Left ventricle myocardium inferior (tissue), 1 donor: ENCODE measurements at regions not wholly inside any gene's neighbourhood (a gene's known extent, or its start where the extent isn't known, plus 50 kb on each side); places are given as distances from the start of the nearest gene placed in this dataset.

ENCODE experiments used
- DNase-seq: peaks from one replicate; pipeline ENCODE4 v3.0.0-alpha.2; 2020
- H3K27ac ChIP-seq: fragments of 200-600 bp; replicated peaks from 2 replicates; pipeline ENCODE4 v1.8.0; 2021
- H3K27me3 ChIP-seq: fragments of 200-600 bp; 2 replicates; pipeline ENCODE4 v1.8.0; 2021; ENCODE audit warnings: low read depth
- H3K36me3 ChIP-seq: fragments of 200-600 bp; 2 replicates; pipeline ENCODE4 v1.8.0; 2021
- H3K4me1 ChIP-seq: fragments of 200-600 bp; 2 replicates; pipeline ENCODE4 v1.8.0; 2021
- H3K4me3 ChIP-seq: fragments of 200-600 bp; 2 replicates; pipeline ENCODE4 v1.8.0; 2021; ENCODE audit warnings: mild to moderate bottlenecking, moderate library complexity
- H3K9me3 ChIP-seq: fragments of 200-600 bp; replicated peaks from 2 replicates; pipeline ENCODE4 v1.8.0; 2021
- intact Hi-C: fragments of 100-400 bp; cut with micrococcal nuclease; formaldehyde crosslinking; loops from one replicate; pipeline ENCODE4 v1.11.0; 2022
- TF ChIP-seq, protein P1 (sequence below): fragments of 200-600 bp; IDR thresholded peaks from 2 replicates; pipeline ENCODE4 v1.8.0; 2021; ENCODE audit warnings: antibody characterized with exemption, mild to moderate bottlenecking, borderline replicate concordance
- donor health status: DM: no; HTN: yes; CAD: no; lungs with severe emphysema.

DNA sequence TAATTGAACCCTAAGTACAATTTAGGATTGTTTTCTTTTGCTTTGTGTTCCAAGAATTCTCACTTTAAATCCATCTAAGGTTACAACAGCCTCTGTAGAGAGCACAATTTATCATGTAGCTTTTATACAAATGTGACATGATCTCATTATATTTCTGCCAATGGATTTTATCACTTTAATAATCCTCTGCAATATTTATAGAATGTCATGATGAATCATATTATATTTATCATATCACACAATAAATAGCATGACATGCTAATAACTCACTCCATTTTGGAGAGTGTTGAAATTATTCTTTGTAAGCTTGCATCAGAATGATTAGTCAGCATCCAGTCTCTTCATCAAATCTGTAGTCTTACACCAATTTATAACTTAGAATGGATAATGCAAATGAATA is 280.6 kb upstream of the ZNF717 start:
- TF ChIP-seq, protein P1, sequence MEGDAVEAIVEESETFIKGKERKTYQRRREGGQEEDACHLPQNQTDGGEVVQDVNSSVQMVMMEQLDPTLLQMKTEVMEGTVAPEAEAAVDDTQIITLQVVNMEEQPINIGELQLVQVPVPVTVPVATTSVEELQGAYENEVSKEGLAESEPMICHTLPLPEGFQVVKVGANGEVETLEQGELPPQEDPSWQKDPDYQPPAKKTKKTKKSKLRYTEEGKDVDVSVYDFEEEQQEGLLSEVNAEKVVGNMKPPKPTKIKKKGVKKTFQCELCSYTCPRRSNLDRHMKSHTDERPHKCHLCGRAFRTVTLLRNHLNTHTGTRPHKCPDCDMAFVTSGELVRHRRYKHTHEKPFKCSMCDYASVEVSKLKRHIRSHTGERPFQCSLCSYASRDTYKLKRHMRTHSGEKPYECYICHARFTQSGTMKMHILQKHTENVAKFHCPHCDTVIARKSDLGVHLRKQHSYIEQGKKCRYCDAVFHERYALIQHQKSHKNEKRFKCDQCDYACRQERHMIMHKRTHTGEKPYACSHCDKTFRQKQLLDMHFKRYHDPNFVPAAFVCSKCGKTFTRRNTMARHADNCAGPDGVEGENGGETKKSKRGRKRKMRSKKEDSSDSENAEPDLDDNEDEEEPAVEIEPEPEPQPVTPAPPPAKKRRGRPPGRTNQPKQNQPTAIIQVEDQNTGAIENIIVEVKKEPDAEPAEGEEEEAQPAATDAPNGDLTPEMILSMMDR, result no peak
- intact Hi-C loops, result no loop called here
- DNase-seq, result no peak
- Histone ChIP-seq H3K4me3 (no peak overlapping the region), H3K27ac (no peak overlapping the region), H3K9me3 (peaks cover 14% of the 10 kb centered on the region), H3K27me3 (no peaks in the 10 kb centered on the region), H3K36me3 (no peaks in the 10 kb centered on the region), H3K4me1 (no peaks in the 10 kb centered on the region)

DNA sequence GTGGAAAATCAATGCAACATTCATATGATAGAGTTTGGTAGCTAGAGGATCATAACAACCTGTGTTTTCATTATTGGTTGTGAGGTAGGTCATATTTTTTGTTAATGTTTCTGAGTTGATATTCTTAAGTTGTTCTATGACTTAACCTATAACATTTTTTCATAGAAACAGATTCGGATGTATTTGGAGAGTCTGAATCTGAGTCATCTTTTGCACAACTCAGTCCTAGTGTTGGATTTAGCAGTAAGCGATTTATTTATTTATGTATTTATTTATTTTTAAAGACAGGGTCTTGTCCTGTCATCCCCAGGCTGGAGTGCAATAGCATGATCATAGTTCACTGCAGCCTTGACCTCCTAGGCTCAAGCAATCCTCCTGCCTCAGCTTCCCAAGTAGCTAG is 292.8 kb upstream of the ZNF717 start:
- no peak overlapping the region for H3K27ac ChIP-seq
- H3K4me3 ChIP-seq, result no peak overlapping the region
- DNase-seq, result no peak
- TF ChIP-seq, protein P1, result no peak
- H3K9me3 ChIP-seq, result no peaks in the 10 kb centered on the region
- intact Hi-C loops, result no loop called here
- H3K36me3 ChIP-seq, result no peaks in the 10 kb centered on the region
- H3K27me3 ChIP-seq, result no peaks in the 10 kb centered on the region
- no peaks in the 10 kb centered on the region for H3K4me1 ChIP-seq

DNA sequence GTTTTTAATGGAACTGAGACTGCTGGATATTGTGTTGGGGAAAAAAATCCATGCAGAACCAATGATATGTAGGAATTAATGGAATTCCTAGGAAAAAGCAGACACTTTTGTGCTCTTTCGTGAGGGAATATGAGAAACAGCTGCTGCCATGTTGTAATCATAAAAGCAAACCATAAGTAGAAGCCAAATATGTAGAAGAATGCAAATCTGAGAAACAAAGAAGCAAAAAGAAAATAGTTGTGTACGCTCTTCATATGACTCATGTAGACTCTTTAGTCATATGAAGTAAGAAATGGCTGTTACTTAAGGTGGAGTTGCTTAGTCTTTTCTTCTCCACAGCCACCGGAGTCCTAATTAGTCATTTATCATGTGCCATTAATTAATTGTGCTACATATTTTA is 298.6 kb upstream of the ZNF717 start:
- DNase-seq, result no peak
- no peaks in the 10 kb centered on the region for H3K27me3 ChIP-seq
- TF ChIP-seq, protein P1, result no peak

DNA sequence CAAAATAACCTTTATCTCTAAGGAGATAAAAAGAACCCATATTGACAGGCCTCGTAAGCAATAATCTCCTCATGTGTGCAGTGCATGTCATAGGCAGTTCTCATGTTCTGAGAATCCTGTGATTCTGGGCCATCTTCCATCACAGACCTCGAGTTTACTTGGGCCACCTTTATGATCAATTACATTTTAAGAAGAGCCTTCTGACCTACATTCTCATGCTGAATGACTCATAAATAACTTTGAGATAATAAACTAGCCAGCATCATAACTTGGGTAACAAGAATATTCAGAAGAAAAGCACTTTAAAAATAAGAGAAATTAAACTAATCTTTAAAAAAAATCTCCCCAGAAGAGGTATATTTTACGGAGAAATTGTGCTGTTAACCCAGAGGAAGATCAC is 310.7 kb upstream of the ZNF717 start:
- intact Hi-C loops, result no loop called here
- Histone ChIP-seq H3K36me3 (no peaks in the 10 kb centered on the region), H3K9me3 (no peaks in the 10 kb centered on the region), H3K27ac (no peak overlapping the region), H3K4me3 (no peak overlapping the region), H3K27me3 (no peaks in the 10 kb centered on the region), H3K4me1 (no peaks in the 10 kb centered on the region)
- TF ChIP-seq, protein P1, result no peak
- no peak for DNase-seq

More for the DNA sequence above, 298.6 kb upstream of the ZNF717 start:
- Histone ChIP-seq H3K27ac (no peak overlapping the region), H3K36me3 (no peaks in the 10 kb centered on the region), H3K4me3 (no peak overlapping the region), H3K4me1 (no peaks in the 10 kb centered on the region), H3K9me3 (no peaks in the 10 kb centered on the region)
- intact Hi-C loops, result no loop called here

DNA sequence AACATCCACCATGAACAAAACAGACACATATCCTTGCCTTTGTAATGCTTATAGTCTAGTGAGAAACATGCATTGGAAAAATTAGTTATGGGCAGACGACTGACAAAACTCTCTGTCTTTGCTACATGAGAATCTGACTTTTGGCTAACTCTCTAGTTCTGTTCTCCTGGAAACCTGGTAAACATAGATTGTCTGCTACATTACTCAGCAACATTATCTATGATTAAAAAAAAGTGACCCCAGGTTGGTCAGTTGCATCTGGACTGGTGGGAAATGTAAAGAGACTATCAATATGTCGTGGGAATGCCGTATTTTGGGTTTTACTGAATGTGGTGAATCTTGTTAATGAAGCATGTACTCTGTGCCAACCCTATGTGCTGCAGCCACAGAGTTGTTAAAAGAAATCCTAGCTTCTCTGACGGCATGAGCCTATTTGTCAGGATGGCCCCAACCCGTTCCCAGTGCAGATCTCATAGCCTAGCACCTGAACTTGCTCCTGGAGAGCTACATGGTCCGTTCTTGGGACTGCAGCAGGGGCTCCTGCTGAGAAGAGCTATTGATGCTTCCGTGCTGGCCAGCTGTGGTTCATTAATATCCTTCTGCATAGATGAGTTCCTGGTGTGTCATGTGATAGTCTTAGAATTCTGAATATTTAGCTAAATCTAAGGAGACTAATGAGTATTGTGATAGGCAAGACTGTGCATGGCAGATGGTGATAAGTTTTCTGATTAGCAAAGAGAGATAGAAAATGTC is 311.7 kb upstream of the ZNF717 start:
- no peaks in the 10 kb centered on the region for H3K27me3 ChIP-seq
- H3K36me3 ChIP-seq, result no peaks in the 10 kb centered on the region
- no peaks in the 10 kb centered on the region for H3K4me1 ChIP-seq
- TF ChIP-seq, protein P1, result no peak
- H3K27ac ChIP-seq, result no peak overlapping the region
- DNase-seq, result no peak
- H3K4me3 ChIP-seq, result no peak overlapping the region
- H3K9me3 ChIP-seq, result no peaks in the 10 kb centered on the region
- intact Hi-C loops, result no loop called here

DNA sequence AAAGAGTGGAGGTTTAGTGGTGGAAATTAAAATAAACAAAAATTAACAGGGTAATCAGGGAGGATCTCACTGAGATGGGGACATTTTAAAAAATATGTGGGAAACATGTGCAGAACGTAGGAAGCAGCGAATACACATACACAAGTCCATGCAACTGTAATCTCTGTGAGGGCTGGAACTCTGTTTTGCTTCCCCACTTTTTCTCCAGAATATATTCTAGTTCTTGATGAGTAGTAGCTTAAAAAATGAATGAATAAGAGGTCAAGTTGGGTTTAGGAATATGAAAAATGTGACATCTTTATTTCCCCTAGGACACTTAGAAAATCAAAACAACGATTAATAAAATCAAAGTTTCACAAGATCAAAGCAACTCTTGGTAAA is 312.2 kb upstream of the ZNF717 start:
- Histone ChIP-seq H3K9me3 (no peaks in the 10 kb centered on the region), H3K27me3 (no peaks in the 10 kb centered on the region), H3K4me3 (no peak overlapping the region), H3K27ac (no peak overlapping the region), H3K36me3 (no peaks in the 10 kb centered on the region), H3K4me1 (no peaks in the 10 kb centered on the region)
- DNase-seq, result no peak
- intact Hi-C loops, result no loop called here
- TF ChIP-seq, protein P1, result no peak
